ENCODE measurements at regions not wholly inside any gene's neighbourhood (a gene's known extent, or its start where the extent isn't known, plus 50 kb on each side); places are given as distances from the start of the nearest gene placed in this dataset.

- 73% methylated on average over 3 of the region's 4 CpGs for WGBS (ENCODE audit: insufficient coverage)
- no peak for TF ChIP-seq CTCF (IDR thresholded peaks at IDR 0.05)
- Histone ChIP-seq H3K4me1 (ENCODE audit: control insufficient read depth in 1 of 2, insufficient read depth in 2 of 2, low read length in 2 of 2) (no peaks in the 10 kb centered on the region), H3K36me3 (replicated peaks in 1 of 2; ENCODE audit: control insufficient read depth in 1 of 2, insufficient read depth in 2 of 2, low read length in 2 of 2) (no peaks in the 10 kb centered on the region), H3K9me3 (replicated peaks in 1 of 2; ENCODE audit: control insufficient read depth in 1 of 2, insufficient read depth in 1 of 2, low read length in 2 of 2) (no peaks in the 10 kb centered on the region), H3K27ac (ENCODE audit: low read depth in 1 of 2, low read length in 2 of 2) (no peak overlapping the region), H3K79me2 (ENCODE audit: insufficient read depth, low read length) (no peaks in the 10 kb centered on the region), H3K27me3 (ENCODE audit: control insufficient read depth in 2 of 2, insufficient read depth in 2 of 2, low read length in 2 of 2) (no peaks in the 10 kb centered on the region), H3K4me3 (replicated peaks in 1 of 3; ENCODE audit: low read depth in 2 of 3, low read length in 3 of 3) (no peak overlapping the region), H4K20me1 (ENCODE audit: insufficient read depth, low read length) (no peaks in the 10 kb centered on the region), H3K9ac (ENCODE audit: insufficient read depth, low read length, poor library complexity, severe bottlenecking) (no peak overlapping the region), H3K4me2 (replicated peaks; ENCODE audit: extremely low read depth, low read length, poor library complexity, severe bottlenecking) (no peak overlapping the region), H2AFZ (ENCODE audit: insufficient read depth, low read depth, low read length, poor library complexity, severe bottlenecking) (no peak overlapping the region)
- Mint-ChIP-seq H3K9me3 (peaks cover 0 to 3% (median 0%) of the 10 kb centered on the region in 7 donors), H3K4me1 (no peaks in the 10 kb centered on the region), H3K27me3 (ENCODE audit: low read depth in 3 of 3) (no peaks in the 10 kb centered on the region), H3K27ac (no peak overlapping the region), H3K4me3 (no peak overlapping the region), H3K36me3 (no peaks in the 10 kb centered on the region)
- intact Hi-C loops (cut with micrococcal nuclease) = no loop called here
- DNase-seq = no peak
These were observed 559.5 kb upstream of the GCFC2 start for GRCh38 chr2:76270096-76270710.

- H3K9ac ChIP-seq (ENCODE audit: insufficient read depth, low read length, poor library complexity, severe bottlenecking) = no peak overlapping the region
- no peak overlapping the region for H3K27ac ChIP-seq (ENCODE audit: low read depth in 1 of 2, low read length in 2 of 2)
- H3K4me1 Mint-ChIP-seq = no peaks in the 10 kb centered on the region
- no peaks in the 10 kb centered on the region for H4K20me1 ChIP-seq (ENCODE audit: insufficient read depth, low read length)
- H3K27me3 Mint-ChIP-seq (ENCODE audit: low read depth in 3 of 3) = no peaks in the 10 kb centered on the region
- no peak overlapping the region for H3K27ac Mint-ChIP-seq
- no peak for DNase-seq
- no peaks in the 10 kb centered on the region for H3K36me3 ChIP-seq (replicated peaks in 1 of 2; ENCODE audit: control insufficient read depth in 1 of 2, insufficient read depth in 2 of 2, low read length in 2 of 2)
- no peaks in the 10 kb centered on the region for H3K9me3 ChIP-seq (replicated peaks in 1 of 2; ENCODE audit: control insufficient read depth in 1 of 2, insufficient read depth in 1 of 2, low read length in 2 of 2)
- no peaks in the 10 kb centered on the region for H3K27me3 ChIP-seq (ENCODE audit: control insufficient read depth in 2 of 2, insufficient read depth in 2 of 2, low read length in 2 of 2)
- no peaks in the 10 kb centered on the region for H3K79me2 ChIP-seq (ENCODE audit: insufficient read depth, low read length)
- no peaks in the 10 kb centered on the region for H3K4me1 ChIP-seq (ENCODE audit: control insufficient read depth in 1 of 2, insufficient read depth in 2 of 2, low read length in 2 of 2)
- WGBS (ENCODE audit: insufficient coverage) = no CpG with 5 or more reads among the region's 5 CpGs
- H3K4me2 ChIP-seq (replicated peaks; ENCODE audit: extremely low read depth, low read length, poor library complexity, severe bottlenecking) = no peak overlapping the region
- no peak overlapping the region for H3K4me3 Mint-ChIP-seq
- peaks cover 0 to 3% (median 0%) of the 10 kb centered on the region in 7 donors for H3K9me3 Mint-ChIP-seq
- intact Hi-C loops (cut with micrococcal nuclease) = no loop called here
- no peaks in the 10 kb centered on the region for H3K36me3 Mint-ChIP-seq
- no peak for TF ChIP-seq CTCF (IDR thresholded peaks at IDR 0.05)
- no peak overlapping the region for H2AFZ ChIP-seq (ENCODE audit: insufficient read depth, low read depth, low read length, poor library complexity, severe bottlenecking)
- H3K4me3 ChIP-seq (replicated peaks in 1 of 3; ENCODE audit: low read depth in 2 of 3, low read length in 3 of 3) = no peak overlapping the region
These were observed 558.3 kb upstream of the GCFC2 start for GRCh38 chr2:76268902-76269620.
